NCI-H146 treated with DMSO at 0.1 percent for 48 hours (cell line): ENCODE measurements at regions not wholly inside any gene's neighbourhood (a gene's known extent, or its start where the extent isn't known, plus 50 kb on each side); places are given as distances from the start of the nearest gene placed in this dataset.
A peak's percentile ranks its signal among the peaks of the same experiment; 100 is the strongest.
"Not testable (repeated sequence)": the region's sequence is repeated elsewhere in the genome, so short reads cannot be mapped to it uniquely, and the experiment has no call there.

Source experiments
- DNase-seq: peaks from one replicate; lab custom pipeline; 2025; ENCODE audit not compliant: unreplicated experiment; lab: John Stamatoyannopoulos, UW

GRCh38 chr10:57699944-57700343 is 567.8 kb downstream of the IPMK start:
- no peak for DNase-seq

- DNase-seq = no peak
Measured at GRCh38 chr10:57696641-57697040, 571.1 kb downstream of the IPMK start.

- DNase-seq = no peak
Measured at GRCh38 chr10:57694956-57695608, 572.6 kb downstream of the IPMK start.

GRCh38 chr10:57692255-57692980 is 575.3 kb downstream of the IPMK start:
- DNase-seq = no peak

DNA sequence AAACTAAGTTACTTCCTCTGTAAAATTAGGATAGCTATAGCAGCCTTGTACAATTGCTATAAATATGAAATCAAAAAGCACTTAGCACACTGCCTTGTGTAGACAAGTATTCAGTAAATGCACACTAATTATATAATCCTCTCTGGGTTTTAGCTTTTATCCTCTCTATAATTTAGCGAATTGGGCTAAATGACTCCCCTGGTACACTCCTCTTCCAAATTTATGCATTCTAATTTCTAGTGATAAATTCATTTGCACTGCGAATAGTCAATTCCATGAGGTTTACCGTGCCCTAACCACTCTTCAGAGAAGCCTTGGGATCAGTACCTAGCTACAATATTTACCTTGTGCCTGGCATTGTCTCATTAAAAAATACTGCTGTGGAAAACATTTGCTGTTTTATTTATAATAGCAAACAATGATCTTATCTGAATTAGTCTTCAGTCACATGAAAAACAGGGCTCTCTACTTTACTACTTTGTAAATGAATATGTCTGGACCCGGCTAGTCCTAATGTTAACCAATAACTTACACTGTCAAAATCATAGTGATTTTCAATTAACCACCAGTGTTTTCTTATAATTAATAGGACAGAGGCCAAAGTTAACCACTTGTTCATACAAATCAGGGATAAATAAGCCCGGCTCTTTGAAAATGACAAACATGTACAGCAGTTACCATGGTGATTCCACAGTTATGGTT is 577.9 kb downstream of the IPMK start:
- no peak for DNase-seq

DNA sequence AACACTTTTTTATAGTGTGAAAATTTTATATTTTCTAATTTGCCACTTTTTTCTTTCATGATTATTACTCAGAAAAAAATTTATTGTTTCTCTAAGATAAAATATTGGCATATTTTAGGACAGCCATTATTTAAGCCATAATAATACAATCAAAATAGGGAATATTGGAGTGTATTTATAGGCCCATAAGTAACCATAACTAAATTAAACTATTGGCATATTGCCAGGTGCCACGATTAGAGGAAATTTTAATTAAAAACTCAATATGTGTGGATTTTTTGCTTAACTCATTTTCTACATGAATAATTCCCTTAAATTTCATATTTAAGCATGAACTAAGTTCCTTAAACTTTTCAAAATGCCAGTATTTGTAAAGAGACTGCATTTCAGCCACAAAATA is 587.8 kb downstream of the IPMK start:
- DNase-seq = no peak

GRCh38 chr10:57675125-57675524 is 592.6 kb downstream of the IPMK start:
- no peak for DNase-seq

- DNase-seq = no peak
Measured at GRCh38 chr10:57673446-57673960, 594.2 kb downstream of the IPMK start.

- no peak for DNase-seq
Measured at GRCh38 chr10:57664815-57665214, 602.9 kb downstream of the IPMK start.

DNA sequence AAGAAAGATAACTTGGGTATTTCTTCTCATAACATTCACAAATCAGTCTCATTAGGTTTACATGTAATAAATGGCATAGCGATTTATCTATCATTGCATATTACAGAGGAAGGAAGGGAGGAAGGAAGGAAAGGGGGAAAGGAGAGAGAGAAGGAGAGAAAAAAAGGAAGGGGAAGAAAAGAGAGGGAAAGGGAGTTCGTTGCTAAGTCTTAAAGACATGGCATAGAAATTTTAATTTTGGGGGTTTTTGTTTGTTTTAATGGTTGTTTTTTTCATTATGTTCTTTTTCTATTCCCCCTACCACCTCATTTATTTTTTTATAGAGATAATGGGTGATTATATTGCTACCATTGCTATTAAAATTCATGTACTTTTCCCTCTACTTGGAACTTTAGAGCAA is 604.3 kb downstream of the IPMK start:
- no peak for DNase-seq

GRCh38 chr10:57661206-57661605 is 606.5 kb downstream of the IPMK start:
- DNase-seq = no peak

DNA sequence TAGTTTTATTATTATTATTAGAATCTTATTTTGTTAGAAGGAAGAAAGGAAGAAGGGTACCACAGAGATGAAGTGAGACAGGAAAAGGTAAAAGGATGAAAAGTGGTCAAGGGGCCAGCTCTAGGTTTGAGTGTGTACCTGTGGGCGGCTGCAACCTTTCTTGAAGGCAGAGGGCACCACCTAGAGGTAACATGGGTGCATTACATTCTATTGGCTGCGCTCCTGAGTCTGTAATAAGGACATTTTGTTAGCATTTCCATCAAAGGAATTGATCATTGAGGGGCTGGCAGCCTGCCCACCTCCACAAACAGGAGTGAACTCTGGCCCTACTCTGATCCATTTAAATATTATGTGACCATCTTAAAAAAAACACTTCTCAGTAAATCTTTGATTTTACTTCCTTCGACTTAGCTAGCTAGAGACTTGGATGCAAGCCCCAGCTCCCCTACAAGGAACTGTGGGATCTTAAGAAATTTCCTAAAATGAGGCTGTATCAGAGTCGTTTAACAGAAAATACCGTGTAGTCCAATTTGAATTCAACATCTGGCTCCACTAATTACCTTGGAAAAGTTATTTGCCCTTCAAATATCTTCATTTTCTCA is 610.4 kb downstream of the IPMK start:
- peak; percentile 45 for DNase-seq

DNA sequence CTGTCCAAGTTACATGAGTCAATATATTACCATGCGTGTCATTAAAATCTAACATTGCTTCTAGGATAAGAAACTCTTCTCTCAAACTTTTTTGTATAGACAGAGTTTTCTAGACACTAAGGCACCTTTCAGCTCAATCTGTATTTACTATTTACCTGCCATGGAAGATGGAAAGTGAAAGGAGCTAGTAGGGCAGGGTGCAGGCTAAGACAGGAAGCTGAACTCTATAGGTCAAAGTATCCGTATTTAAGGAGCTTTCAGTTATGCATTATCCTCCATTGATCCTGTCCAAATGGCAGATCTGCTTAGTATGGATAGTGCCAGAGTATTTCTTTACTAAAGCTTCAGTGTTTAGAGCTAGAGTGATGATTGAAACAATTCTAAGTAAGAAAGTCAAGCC is 612.8 kb downstream of the IPMK start:
- DNase-seq = no peak

DNA sequence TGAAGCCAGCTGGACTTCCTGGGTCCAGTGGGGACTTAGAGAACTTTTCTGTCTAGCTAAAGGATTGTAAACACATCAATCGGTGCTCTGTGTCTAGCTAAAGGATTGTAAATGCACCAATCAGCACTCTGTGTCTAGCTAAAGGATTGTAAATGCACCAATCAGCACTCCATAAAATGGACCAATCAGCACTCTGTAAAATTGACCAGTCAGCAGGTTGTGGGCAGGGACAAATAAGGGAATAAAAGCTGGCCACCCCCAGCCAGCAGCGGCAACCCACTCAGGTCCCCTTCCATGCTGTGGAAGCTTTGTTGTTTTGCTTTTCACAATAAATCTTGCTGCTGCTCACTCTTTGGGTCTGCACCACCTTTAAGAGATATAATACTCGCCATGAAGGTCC is 622.6 kb downstream of the IPMK start:
- DNase-seq = not testable (repeated sequence)

GRCh38 chr10:57638411-57638810 is 629.3 kb downstream of the IPMK start:
- DNase-seq = no peak

GRCh38 chr10:57628592-57629284 is 639.0 kb downstream of the IPMK start:
- no peak for DNase-seq

- no peak for DNase-seq
Measured at GRCh38 chr10:57627642-57628178, 640.0 kb downstream of the IPMK start.

DNA sequence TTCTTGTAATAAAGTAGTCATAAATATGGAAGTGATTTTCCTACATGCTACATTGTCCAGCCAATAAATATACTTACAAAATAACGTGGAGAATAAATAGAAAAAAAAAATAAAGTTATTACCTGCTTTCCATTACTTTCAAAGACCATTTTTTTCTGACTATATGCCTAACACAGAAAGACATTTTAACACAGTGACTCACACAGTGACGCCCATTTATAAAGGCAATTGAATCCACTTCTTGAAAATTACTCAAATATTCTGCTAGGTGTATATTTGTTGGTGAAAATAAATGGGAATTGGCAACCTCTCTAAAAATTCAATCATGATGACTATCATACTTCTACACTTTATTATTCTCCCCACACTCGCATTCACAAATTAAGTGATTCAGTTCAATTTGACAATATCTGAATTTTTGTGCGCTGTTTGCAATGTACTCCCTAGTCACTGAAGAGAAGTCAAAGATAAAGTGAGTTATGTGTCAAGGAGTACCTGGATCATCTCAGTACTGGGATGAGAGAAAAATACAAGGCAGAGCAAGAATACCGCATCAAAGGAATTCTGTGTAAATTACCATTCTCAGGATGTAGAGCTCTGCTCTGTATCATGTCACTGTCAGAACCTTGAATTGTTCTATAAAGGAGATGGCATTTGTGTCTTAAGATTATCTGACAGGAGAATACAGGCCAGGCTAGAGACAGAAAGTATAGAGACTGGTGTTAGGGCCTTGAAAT is 642.7 kb downstream of the IPMK start:
- no peak for DNase-seq

DNA sequence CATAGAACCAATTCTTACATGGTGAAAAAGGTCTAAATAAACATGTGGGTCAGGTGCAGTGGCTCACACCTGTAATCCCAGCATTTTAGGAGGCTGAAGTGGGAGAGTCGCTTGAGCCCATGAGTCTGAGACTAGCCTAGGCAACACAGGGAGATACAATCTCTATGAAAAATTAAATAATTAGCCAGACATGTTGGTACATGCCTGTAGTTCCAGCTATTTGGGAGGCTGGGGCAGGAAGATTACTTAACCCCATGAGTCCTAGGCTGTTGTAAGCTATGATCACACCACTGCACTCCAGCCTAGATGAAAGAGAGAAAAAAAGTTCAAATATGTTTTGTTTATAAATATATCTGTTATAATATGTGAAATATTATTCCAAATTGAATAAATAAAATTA is 643.6 kb downstream of the IPMK start:
- DNase-seq = no peak

GRCh38 chr10:57621466-57621865 is 646.2 kb downstream of the IPMK start:
- no peak for DNase-seq
